ENCODE measurements at regions not wholly inside any gene's neighbourhood (a gene's known extent, or its start where the extent isn't known, plus 50 kb on each side); places are given as distances from the start of the nearest gene placed in this dataset.

DNA sequence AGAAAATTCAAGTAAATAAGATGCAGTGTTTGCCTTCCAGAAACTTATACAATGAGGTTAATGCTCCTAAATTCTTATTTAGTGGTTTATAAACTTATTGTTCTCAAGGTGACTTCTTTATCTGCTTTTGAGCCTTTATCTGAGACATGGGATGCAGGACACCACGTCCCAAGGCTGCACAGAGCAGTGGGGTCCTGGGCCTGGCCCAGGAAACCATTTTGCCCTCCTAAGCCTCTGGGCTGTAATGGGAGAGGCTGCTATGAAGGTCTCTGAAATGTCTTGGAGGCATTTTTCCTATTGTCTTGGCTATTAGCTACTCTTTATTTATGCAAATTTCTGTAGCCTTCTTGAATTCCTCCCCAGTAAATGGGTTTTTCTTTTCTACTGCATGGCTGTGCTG lies 652.6 kb upstream of the SETBP1 start:
- no peak for DNase-seq (ENCODE audit: low read depth, low spot score)
- in situ Hi-C loops (cut with HindIII; ENCODE audit: low pct_unique_long_range_greater_than_20kb, low sequenced_read_pairs) = no loop called here

DNA sequence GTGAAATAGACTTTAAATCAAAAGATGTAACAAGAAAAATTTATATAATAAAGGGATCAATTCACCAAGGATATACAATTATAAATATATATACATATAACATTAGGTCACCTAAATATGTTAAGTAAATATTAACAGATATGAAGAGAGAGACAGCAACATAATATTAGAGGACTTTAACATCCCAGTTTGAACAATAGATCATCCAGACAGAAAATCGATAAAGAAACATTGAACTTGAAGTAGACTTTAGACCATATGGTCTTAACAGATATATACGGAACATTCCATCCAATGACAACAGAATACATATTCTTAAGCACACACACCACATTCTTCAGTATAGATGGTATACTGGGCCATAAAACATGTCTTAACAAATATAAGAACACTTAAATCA lies 649.6 kb upstream of the SETBP1 start:
- DNase-seq (ENCODE audit: low read depth, low spot score) = no peak
- in situ Hi-C loops (cut with HindIII; ENCODE audit: low pct_unique_long_range_greater_than_20kb, low sequenced_read_pairs) = no loop called here

DNA sequence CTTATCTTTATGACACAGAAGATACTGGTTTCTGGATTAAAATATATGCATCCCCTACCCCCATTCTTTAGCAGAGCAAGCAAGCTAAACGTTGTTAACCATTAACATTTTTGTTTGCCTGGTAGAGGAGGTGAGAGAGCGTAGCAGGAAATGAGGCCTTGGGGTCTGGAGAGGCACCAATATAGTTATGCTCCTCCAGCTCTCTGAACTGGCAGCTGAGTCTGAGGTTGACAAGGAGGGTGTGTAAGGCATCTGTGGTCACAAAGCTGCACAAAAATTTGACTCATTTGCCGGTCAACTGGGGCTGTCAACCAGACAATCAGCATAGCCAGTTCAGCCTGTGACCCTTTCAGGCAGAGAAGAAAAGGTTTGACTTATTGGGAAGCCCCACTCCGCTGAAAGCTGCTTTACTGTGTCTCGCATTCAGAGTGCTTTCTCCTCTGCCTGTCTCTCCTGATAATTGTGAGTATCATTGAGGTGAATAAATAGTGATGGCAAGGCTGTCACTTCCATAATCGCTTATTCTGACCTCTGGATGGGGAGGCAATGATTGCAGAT lies 647.5 kb upstream of the SETBP1 start:
- in situ Hi-C loops (cut with HindIII; ENCODE audit: low pct_unique_long_range_greater_than_20kb, low sequenced_read_pairs) = no loop called here
- no peak for DNase-seq (ENCODE audit: low read depth, low spot score)

DNA sequence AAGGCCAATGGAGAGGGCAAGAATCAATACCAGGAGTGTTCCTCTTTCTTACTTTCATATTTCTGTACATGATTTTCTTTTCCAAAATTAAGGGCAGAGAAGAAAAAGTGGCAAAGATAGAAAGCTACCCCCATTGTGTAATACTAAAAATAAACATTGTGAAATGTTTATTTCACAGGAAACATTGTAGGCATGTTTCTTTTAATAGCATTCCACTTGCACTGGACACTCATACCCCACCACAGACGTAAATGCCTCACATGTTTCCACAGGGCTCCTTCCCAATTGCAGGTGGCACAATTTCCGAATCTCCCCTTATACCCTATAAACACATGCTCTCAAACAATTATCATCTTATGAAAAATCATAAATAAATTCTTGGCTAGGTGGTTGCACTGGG lies 645.1 kb upstream of the SETBP1 start:
- in situ Hi-C loops (cut with HindIII; ENCODE audit: low pct_unique_long_range_greater_than_20kb, low sequenced_read_pairs) = no loop called here

DNA sequence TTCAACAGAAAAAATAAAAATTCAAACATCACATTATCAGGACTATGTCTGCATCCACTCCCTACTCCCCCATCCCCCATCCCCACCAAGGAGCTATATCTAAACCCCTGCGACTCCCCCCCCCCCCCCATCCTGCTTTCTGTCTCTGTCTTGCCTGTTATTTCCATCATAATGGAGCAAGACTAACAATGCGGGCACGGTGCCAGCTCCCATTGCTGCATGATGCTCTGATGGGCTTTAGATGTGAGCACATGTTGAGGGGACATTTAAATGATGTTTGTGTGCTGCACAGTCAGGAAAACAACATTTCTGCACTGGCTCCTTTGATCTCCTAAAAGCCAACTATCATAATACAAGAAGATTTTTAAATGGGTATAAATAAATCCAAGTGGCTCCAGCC lies 644.2 kb upstream of the SETBP1 start:
- in situ Hi-C loops (cut with HindIII; ENCODE audit: low pct_unique_long_range_greater_than_20kb, low sequenced_read_pairs) = no loop called here

More for the DNA sequence above, 645.1 kb upstream of the SETBP1 start:
- DNase-seq (ENCODE audit: low read depth, low spot score) = no peak

DNA sequence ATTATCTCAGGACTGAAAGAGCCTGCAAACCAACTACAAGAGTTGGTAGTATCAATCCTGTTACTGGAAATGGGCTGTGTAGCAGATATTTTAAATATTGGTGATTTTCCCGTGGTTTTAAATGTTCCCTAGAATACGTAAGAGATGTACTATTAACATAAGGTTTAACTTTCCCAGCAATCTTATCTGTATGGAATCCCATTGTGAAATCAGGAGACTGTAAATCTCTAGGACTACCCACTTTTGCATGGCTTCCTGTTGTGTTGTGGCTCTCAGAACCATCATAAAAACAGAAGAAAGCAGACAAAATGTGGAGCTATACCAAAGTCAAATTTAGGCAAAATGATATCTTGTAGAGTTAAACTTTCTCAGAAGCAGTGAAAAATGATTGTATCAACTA lies 641.5 kb upstream of the SETBP1 start:
- DNase-seq (ENCODE audit: low read depth, low spot score) = no peak
- in situ Hi-C loops (cut with HindIII; ENCODE audit: low pct_unique_long_range_greater_than_20kb, low sequenced_read_pairs) = no loop called here

More for the DNA sequence above, 644.2 kb upstream of the SETBP1 start:
- no peak for DNase-seq (ENCODE audit: low read depth, low spot score)

DNA sequence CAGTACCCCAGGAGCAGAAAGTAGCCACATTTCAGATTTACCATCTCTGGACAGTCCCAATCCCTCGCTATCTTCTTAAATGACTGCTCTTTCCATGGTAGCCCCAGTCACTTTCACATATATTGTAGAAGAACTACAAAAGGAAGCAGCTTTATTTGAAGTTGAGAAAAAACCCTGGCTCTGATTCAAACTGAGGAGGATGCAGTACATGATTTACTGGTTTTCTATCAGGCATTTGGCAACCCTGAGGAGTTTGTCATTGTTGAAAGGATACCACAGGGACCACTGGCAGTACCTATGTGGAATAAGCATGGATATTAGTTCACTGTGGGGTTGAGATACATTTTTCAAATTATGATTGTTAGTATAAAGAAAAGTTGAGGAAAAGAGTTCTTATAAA lies 640.9 kb upstream of the SETBP1 start:
- DNase-seq (ENCODE audit: low read depth, low spot score) = no peak
- in situ Hi-C loops (cut with HindIII; ENCODE audit: low pct_unique_long_range_greater_than_20kb, low sequenced_read_pairs) = no loop called here

DNA sequence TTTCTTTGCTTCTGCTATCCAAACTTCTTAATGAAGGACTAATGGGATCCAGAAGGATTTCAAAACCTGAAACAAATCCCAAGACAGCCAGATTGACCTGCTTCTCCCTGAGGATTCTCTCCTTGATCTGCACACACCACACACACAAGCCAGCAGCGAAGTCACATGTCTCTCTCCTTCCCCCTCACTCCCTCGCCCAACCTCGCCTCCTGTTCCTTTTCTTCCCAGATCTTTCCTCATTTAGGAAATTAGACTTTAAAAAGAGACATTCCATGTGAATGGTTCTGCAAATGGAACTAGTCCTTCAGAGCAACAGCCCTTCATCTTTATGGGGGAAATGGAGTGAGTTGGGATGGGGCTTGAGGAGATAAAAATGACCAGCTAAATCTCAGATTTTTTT lies 639.1 kb upstream of the SETBP1 start:
- no peak for DNase-seq (ENCODE audit: low read depth, low spot score)
- in situ Hi-C loops (cut with HindIII; ENCODE audit: low pct_unique_long_range_greater_than_20kb, low sequenced_read_pairs) = no loop called here

DNA sequence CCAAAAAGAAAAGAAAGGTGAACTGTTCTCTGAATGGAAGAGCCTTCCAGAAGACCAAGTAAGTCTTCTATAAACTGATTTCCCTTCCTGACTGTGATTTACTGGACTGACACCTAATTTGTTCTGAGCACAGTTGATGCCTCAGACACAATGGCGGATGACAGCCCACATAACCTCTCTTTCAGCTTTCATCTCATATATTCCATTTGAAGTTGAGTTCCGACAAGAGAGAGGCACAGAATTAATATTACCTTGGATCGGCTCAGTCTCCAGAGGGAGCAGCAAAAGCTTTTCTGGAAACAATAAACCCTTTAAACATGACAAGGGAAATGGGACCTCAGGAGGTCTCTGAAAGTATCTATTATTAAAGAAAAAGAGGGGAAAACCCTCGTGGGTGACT lies 638.7 kb upstream of the SETBP1 start:
- in situ Hi-C loops (cut with HindIII; ENCODE audit: low pct_unique_long_range_greater_than_20kb, low sequenced_read_pairs) = no loop called here
- no peak for DNase-seq (ENCODE audit: low read depth, low spot score)

DNA sequence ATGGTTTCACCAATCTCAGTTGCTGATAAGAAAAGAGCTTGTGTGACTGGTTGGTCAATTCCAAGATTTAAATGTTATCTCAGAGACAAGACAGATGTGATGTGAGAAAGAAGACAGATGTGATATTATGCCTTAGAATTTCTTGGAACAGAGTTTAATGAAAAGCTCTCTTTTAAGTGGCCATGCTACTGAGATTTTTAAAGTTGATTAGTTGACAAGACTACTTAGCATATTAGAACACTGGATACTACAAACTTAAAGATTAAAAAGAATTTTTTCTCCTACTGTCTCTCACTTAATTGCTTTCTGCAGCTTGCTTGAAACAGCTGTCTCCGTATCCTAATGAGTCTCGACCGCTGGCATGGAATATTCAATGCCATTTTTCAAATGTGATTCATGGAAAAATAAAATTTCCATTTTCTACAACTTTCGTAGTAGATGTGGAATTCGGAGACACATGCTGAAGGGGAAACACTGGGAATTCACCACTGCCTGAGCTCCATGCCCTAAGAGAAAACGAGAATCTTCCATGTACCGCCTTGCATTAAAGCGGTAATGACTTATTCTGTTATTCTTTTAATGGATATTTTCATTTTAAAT lies 634.2 kb upstream of the SETBP1 start:
- in situ Hi-C loops (cut with HindIII; ENCODE audit: low pct_unique_long_range_greater_than_20kb, low sequenced_read_pairs) = no loop called here

DNA sequence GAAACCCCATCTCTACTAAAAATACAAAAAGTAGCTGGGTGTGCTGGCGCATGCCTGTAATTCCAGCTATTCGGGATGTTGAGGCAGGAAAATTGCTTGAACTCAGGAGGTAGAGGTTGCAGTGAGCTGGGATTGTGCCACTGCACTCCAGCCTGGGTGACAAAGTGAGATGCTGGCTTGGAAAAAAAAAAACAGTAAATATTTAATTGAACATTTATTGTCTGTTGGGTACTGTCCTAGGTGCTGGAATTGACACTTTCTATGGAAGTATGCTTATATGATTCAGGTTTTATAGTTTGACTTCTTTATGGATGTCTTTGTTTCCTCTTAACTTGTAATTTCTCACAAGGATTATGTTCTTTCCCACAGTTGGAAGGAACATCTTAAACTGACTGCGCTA lies 633.1 kb upstream of the SETBP1 start:
- in situ Hi-C loops (cut with HindIII; ENCODE audit: low pct_unique_long_range_greater_than_20kb, low sequenced_read_pairs) = no loop called here
- no peak for DNase-seq (ENCODE audit: low read depth, low spot score)

More for the DNA sequence above, 634.2 kb upstream of the SETBP1 start:
- DNase-seq (ENCODE audit: low read depth, low spot score) = no peak

DNA sequence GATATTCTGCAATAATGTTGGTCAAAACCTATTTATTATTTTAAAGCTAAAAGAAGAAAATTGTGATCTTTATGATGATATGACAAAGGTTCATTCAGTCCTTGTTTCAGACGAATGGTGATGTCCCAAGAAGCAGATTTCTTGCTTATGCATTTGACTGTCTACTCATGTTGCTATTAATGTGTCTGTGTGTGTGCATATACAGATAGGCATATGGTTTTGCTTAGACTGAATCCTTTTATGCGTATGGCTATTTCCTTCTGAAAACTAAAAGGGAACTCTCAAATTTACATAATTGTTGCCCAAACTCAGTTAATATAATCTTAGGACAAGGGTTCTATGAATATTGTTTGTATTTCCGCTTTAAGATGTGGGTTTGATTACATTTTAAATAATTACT lies 632.3 kb upstream of the SETBP1 start:
- in situ Hi-C loops (cut with HindIII; ENCODE audit: low pct_unique_long_range_greater_than_20kb, low sequenced_read_pairs) = no loop called here

DNA sequence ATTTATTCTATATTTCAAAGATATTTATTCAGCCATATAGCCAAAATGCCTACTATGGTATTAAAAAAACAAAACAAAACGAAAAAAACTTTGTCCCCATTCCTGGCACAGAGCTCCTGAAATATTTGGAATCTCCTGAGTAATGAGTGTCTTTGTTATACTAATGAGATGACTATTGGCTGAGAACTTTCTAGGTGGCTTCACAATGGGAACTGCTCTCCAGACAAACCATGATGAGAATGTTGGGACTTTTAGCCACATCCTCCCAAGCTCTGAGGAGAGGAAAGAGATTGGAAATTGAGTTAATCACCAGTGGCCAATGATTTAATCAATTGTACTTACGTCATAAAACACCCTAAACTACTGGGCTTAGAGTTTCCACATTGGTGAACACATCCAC lies 631.8 kb upstream of the SETBP1 start:
- no peak for DNase-seq (ENCODE audit: low read depth, low spot score)
- in situ Hi-C loops (cut with HindIII; ENCODE audit: low pct_unique_long_range_greater_than_20kb, low sequenced_read_pairs) = no loop called here

More for the DNA sequence above, 632.3 kb upstream of the SETBP1 start:
- no peak for DNase-seq (ENCODE audit: low read depth, low spot score)

DNA sequence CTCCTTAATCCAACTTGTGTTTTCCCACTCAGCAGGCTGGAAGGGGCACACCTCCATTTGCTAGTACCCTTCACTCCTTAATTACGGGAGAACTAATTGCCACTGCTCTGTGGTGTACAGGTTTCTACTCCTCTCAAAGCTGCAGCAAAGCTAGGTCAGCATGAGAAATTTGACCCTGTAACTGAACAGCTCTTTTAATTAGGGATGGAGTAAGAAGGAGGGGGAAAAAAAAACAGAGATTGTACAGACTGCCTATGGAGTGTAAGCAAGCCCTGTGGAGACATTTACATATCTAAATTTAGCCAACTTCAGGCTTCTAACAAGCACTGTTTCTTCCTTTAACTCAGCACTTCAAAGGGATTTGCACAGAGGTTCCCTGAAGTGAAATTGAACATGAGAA lies 629.7 kb upstream of the SETBP1 start:
- in situ Hi-C loops (cut with HindIII; ENCODE audit: low pct_unique_long_range_greater_than_20kb, low sequenced_read_pairs) = no loop called here
- DNase-seq (ENCODE audit: low read depth, low spot score) = no peak

DNA sequence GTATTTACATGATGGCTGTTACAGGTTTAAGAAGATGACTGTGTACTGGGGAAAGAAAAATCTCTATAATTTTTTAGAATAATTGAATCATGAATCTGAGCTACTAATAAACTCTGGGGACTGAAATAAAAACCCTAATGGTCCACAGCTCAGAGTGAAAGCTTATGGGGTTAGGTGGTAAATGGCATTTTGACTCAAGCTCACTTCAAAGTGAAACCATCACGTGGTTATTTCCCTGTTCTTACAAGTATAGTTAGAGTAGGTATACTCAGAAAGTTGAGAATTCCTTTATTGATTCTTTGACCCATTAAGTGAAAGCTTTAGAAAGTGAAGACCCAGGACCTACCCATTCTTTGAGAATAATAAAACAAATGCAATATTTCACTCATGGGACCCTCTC lies 626.2 kb upstream of the SETBP1 start:
- no peak for DNase-seq (ENCODE audit: low read depth, low spot score)
- in situ Hi-C loops (cut with HindIII; ENCODE audit: low pct_unique_long_range_greater_than_20kb, low sequenced_read_pairs) = no loop called here

DNA sequence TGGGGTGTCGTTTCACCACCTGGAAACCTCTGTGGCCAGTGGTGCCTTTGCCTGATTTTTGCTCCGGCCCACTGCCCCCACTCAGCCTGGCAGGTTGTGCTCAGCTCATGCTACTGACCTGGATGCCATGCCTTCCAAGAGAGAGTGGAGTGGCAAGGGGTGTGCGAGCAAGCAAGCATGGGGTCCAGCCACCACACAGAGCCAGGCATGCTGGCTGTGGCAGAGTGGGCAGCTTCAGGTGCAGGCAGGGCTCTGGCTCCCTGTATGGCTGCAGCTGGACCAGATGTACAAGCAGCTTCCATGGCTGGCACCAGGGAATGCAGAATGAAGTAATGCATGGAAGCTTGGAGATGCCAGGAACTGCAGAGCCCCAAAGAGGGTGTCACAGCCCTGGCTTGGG lies 620.5 kb upstream of the SETBP1 start:
- DNase-seq (ENCODE audit: low read depth, low spot score) = no peak

DNA sequence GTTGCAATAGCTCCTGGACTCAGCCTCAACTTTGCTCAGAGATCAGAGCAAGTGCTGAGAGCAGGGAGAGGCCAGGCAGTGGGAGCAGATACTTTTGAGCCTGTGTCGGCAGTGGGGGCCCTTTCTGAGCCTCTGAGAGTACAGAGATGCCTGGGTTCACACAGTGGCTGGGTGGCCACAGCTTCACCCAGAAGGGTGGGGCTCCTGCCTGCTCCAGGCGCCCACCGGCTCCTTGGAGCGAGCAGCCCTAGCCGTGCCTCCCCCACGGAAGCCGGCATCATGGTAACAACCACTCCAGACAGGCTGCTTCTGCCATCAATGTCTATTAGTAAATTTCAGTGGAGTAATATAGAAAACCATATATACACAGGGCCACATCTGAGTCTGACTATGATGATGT lies 619.2 kb upstream of the SETBP1 start:
- no peak for DNase-seq (ENCODE audit: low read depth, low spot score)
- in situ Hi-C loops (cut with HindIII; ENCODE audit: low pct_unique_long_range_greater_than_20kb, low sequenced_read_pairs) = no loop called here

More for the DNA sequence above, 620.5 kb upstream of the SETBP1 start:
- in situ Hi-C loops (cut with HindIII; ENCODE audit: low pct_unique_long_range_greater_than_20kb, low sequenced_read_pairs) = no loop called here

DNA sequence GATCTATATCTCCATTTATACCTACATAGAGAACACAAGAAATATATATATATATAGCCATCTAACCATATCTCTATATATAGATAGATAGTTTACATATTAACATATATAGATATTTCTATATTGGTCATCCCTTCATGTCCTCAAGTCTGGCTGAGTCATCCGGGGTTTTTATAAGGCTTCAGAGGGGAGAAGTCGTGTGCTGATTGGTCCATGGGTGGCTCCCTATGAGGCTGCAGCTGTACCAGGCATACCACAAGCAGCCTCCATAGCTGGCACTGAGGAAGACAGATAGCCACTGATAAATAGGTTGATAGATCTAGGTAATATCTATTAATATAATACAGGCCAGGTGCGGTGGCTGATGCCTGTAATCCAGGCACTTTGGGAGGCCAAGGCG lies 618.3 kb upstream of the SETBP1 start:
- in situ Hi-C loops (cut with HindIII; ENCODE audit: low pct_unique_long_range_greater_than_20kb, low sequenced_read_pairs) = no loop called here
- no peak for DNase-seq (ENCODE audit: low read depth, low spot score)

DNA sequence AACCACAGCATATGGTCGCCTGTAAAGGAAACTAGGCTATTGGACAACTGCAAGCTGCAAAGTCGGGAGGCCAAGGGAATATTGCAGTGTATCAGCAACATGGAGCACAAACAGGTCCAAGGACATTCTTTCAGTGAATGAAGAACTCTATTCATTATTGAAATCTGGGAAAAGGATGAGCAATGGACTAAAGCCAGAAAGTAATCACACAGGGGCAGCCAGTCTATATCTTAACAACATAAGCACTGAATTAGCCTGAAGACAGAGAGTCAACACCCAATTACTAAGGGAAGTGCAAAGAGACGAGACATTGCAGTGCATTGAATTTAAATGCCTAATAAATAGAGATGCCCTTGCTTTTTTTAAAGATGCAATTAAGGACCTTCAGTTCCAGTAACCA lies 615.5 kb upstream of the SETBP1 start:
- in situ Hi-C loops (cut with HindIII; ENCODE audit: low pct_unique_long_range_greater_than_20kb, low sequenced_read_pairs) = no loop called here

DNA sequence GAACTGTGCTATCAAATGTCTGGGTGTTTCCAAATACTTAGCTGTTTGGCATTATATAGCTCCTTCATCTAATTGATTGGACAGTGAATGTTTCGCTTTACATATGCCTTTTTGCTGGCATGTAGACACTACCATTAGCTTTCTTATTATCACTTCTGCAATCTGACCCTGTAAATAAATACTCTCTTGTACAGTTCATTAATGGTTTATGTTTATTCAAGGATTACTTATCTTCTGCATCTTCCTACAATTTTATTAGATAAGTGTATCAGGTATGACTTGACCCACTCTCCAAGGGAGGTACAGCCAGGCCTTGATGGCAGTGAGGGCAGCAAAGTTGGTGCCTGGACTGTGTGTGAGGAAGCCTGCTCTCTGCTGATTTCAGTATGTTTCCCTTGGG lies 614.1 kb upstream of the SETBP1 start:
- no peak for DNase-seq (ENCODE audit: low read depth, low spot score)

More for the DNA sequence above, 615.5 kb upstream of the SETBP1 start:
- DNase-seq (ENCODE audit: low read depth, low spot score) = no peak

More for the DNA sequence above, 614.1 kb upstream of the SETBP1 start:
- in situ Hi-C loops (cut with HindIII; ENCODE audit: low pct_unique_long_range_greater_than_20kb, low sequenced_read_pairs) = no loop called here
